RCC 7860 (cell line): ENCODE measurements at regions not wholly inside any gene's neighbourhood (a gene's known extent, or its start where the extent isn't known, plus 50 kb on each side); places are given as distances from the start of the nearest gene placed in this dataset.
A peak's percentile ranks its signal among the peaks of the same experiment; 100 is the strongest.
"Not testable (repeated sequence)": the region's sequence is repeated elsewhere in the genome, so short reads cannot be mapped to it uniquely, and the experiment has no call there.

Source experiments
- DNase-seq: peaks from one replicate; pipeline ENCODE4 v3.0.0-alpha.2; 2015; ENCODE audit warnings: low spot score
- FAIRE-seq: peaks from 2 replicates; lab custom pipeline; 2012; peaks lifted over from hg19 to GRCh38; lab: Jason Lieb, UNC

GRCh38 chr7:150042281-150042680, 168.5 kb downstream of the ATP6V0E2 start:
- not testable (repeated sequence) for DNase-seq, FAIRE-seq

GRCh38 chr7:150044771-150045170, 171.0 kb downstream of the ATP6V0E2 start:
- FAIRE-seq = not testable (repeated sequence)

GRCh38 chr7:150045596-150045995, 171.8 kb downstream of the ATP6V0E2 start:
- FAIRE-seq, DNase-seq: not testable (repeated sequence)

More at GRCh38 chr7:150044771-150045170, 171.0 kb downstream of the ATP6V0E2 start:
- not testable (repeated sequence) for DNase-seq

GRCh38 chr7:150046290-150047194, 172.8 kb downstream of the ATP6V0E2 start:
- peak; percentile 23 for FAIRE-seq
- DNase-seq = not testable (repeated sequence)

GRCh38 chr7:150047329-150047728, 173.6 kb downstream of the ATP6V0E2 start:
- DNase-seq, FAIRE-seq: not testable (repeated sequence)

GRCh38 chr7:150047772-150048171, 174.0 kb downstream of the ATP6V0E2 start:
- DNase-seq, FAIRE-seq: not testable (repeated sequence)

- FAIRE-seq, DNase-seq: not testable (repeated sequence)
These were observed 174.7 kb downstream of the ATP6V0E2 start for GRCh38 chr7:150048244-150049011.

GRCh38 chr7:150049012-150049655, 175.4 kb downstream of the ATP6V0E2 start:
- not testable (repeated sequence) for DNase-seq, FAIRE-seq

- not testable (repeated sequence) for FAIRE-seq, DNase-seq
These were observed 179.6 kb downstream of the ATP6V0E2 start for GRCh38 chr7:150053396-150053795.

GRCh38 chr7:150054242-150054641, 180.5 kb downstream of the ATP6V0E2 start:
- DNase-seq, FAIRE-seq: not testable (repeated sequence)

- DNase-seq = not testable (repeated sequence)
- FAIRE-seq = peak; percentile 92
These were observed 186.8 kb downstream of the ATP6V0E2 start for GRCh38 chr7:150060259-150061221.

- DNase-seq, FAIRE-seq: not testable (repeated sequence)
These were observed 189.4 kb downstream of the ATP6V0E2 start for GRCh38 chr7:150063195-150063594.

- not testable (repeated sequence) for DNase-seq, FAIRE-seq
These were observed 196.0 kb downstream of the ATP6V0E2 start for GRCh38 chr7:150069555-150070313.

- FAIRE-seq, DNase-seq: not testable (repeated sequence)
These were observed 203.8 kb downstream of the ATP6V0E2 start for GRCh38 chr7:150077543-150077942.

GRCh38 chr7:150081865-150082264, 208.1 kb downstream of the ATP6V0E2 start:
- FAIRE-seq = not testable (repeated sequence)

GRCh38 chr7:150084724-150085123, 211.0 kb downstream of the ATP6V0E2 start:
- not testable (repeated sequence) for FAIRE-seq, DNase-seq

More at GRCh38 chr7:150081865-150082264, 208.1 kb downstream of the ATP6V0E2 start:
- DNase-seq = not testable (repeated sequence)

GRCh38 chr7:150087478-150087877, 213.7 kb downstream of the ATP6V0E2 start:
- DNase-seq, FAIRE-seq: not testable (repeated sequence)

- peak; percentile 8 for FAIRE-seq
- not testable (repeated sequence) for DNase-seq
These were observed 215.4 kb downstream of the ATP6V0E2 start for GRCh38 chr7:150089139-150089538.
